Activated naive CD4-positive, alpha-beta T cell treated with anti-CD3 and anti-CD28 coated beads, Interleukin-2, amount 10 ng/mL, durations not matched to agents 7 days and 5 days (primary cell): ENCODE measurements at regions not wholly inside any gene's neighbourhood (a gene's known extent, or its start where the extent isn't known, plus 50 kb on each side); places are given as distances from the start of the nearest gene placed in this dataset.
"Not testable (repeated sequence)": the region's sequence is repeated elsewhere in the genome, so short reads cannot be mapped to it uniquely, and the experiment has no call there.

Experiments
- CTCF ChIA-PET: fragments of 350-600 bp; sonication (Branson Sonifier 250); formaldehyde crosslinking; loops from one replicate; lab custom pipeline; 2021; ENCODE audit warnings: antibody characterized with exemption; lab: Charles Lee
- DNase-seq: peaks from one replicate; pipeline ENCODE4 v3.0.0-alpha.2; 2020
- H3K27ac Mint-ChIP-seq: one replicate; pipeline ENCODE4 v1.8.0; 2021; ENCODE audit warnings: mild to moderate bottlenecking, moderate library complexity, mixed read lengths
- H3K27me3 Mint-ChIP-seq: one replicate; pipeline ENCODE4 v1.8.0; 2021; ENCODE audit warnings: mild to moderate bottlenecking, mixed read lengths
- H3K36me3 Mint-ChIP-seq: one replicate; pipeline ENCODE4 v1.8.0; 2021; ENCODE audit warnings: mixed read lengths
- H3K4me1 Mint-ChIP-seq: one replicate; pipeline ENCODE4 v1.8.0; 2021; ENCODE audit warnings: mixed read lengths
- H3K4me3 Mint-ChIP-seq: one replicate; pipeline ENCODE4 v1.8.0; 2021; ENCODE audit warnings: mild to moderate bottlenecking, moderate library complexity, mixed read lengths
- H3K9me3 Mint-ChIP-seq: one replicate; pipeline ENCODE4 v1.8.0; 2021; ENCODE audit warnings: mixed read lengths

DNA sequence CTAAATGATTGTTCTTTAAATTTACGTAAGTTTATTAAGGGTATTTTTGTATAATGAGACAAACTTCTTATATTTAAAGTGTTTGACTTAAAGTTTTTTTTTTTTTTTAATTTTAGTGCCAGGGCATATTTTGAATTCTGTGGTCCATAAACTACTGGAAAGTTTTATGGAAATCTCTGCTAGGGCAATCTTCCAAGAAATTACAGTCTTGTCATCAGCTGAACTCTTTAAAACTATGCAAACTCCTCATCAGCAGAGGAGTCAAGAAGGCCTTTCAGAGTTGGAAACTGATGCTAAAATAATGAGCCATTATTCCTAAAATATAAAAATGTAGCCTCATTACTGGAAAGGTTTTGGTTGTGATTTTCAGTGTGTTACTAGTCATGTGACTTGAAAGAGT, 1201.9 kb downstream of the BRINP3 start:
- no peak for DNase-seq
- no peak overlapping the region for H3K4me3 Mint-ChIP-seq
- H3K9me3 Mint-ChIP-seq, result peaks cover 8% of the 10 kb centered on the region
- no peaks in the 10 kb centered on the region for H3K4me1 Mint-ChIP-seq
- H3K27me3 Mint-ChIP-seq, result no peaks in the 10 kb centered on the region
- CTCF ChIA-PET, result no interaction called here
- H3K36me3 Mint-ChIP-seq, result no peaks in the 10 kb centered on the region
- no peak overlapping the region for H3K27ac Mint-ChIP-seq

DNA sequence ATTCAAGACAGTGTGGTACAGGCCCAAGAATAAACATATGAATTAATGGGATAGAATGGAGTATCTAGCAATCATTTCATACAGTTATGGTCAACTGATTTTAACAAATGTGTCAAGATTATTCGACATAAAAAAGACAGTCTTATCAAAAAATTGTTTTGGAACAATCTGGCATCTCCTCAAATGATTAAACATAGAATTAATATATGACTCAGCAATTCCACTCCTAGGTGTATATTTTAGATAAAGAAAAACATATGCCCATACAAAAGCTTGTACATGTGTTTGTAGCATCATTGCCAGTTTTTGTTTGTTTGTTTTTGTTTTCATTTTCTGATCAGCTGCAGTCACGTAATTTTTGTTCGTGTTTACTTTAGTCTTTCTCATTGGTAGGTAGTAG, 1188.3 kb downstream of the BRINP3 start:
- CTCF ChIA-PET, result no interaction called here
- H3K9me3 Mint-ChIP-seq, result peaks cover 7% of the 10 kb centered on the region
- H3K36me3 Mint-ChIP-seq, result no peaks in the 10 kb centered on the region
- DNase-seq, result no peak
- H3K4me3 Mint-ChIP-seq, result no peak overlapping the region
- H3K4me1 Mint-ChIP-seq, result no peaks in the 10 kb centered on the region
- no peaks in the 10 kb centered on the region for H3K27me3 Mint-ChIP-seq
- H3K27ac Mint-ChIP-seq, result no peak overlapping the region

DNA sequence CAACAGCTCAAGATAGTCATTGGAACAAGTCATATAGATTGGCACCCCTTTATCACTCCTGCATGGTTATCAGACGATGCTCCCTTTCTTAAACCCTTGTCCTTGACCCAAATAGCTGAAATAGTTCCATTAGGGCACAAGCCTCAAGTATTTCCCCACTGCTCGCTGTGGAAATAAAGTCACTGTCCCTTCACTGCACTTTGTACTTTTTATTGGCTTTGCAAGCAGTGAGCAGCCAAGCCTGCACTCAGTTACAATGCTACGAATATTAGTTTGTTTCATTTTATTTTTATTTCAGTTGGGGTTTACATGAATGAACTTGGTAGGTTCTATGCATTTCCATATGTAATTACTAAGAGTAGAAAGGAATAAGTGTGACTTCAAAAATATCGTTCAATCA, 1176.4 kb downstream of the BRINP3 start:
- Mint-ChIP-seq H3K27ac (no peak overlapping the region), H3K27me3 (no peaks in the 10 kb centered on the region), H3K36me3 (no peaks in the 10 kb centered on the region), H3K4me3 (no peak overlapping the region), H3K9me3 (peaks cover 15% of the 10 kb centered on the region), H3K4me1 (no peaks in the 10 kb centered on the region)
- CTCF ChIA-PET, result no interaction called here
- DNase-seq, result no peak

GRCh38 chr1:189305279-189305678, 1172.4 kb downstream of the BRINP3 start:
- H3K27me3 Mint-ChIP-seq, result no peaks in the 10 kb centered on the region
- CTCF ChIA-PET, result no interaction called here
- no peak overlapping the region for H3K4me3 Mint-ChIP-seq
- no peak overlapping the region for H3K27ac Mint-ChIP-seq
- H3K36me3 Mint-ChIP-seq, result no peaks in the 10 kb centered on the region
- peaks cover 5% of the 10 kb centered on the region for H3K9me3 Mint-ChIP-seq
- no peaks in the 10 kb centered on the region for H3K4me1 Mint-ChIP-seq
- DNase-seq, result no peak

- Mint-ChIP-seq H3K4me1 (no peaks in the 10 kb centered on the region), H3K27ac (no peak overlapping the region), H3K27me3 (no peaks in the 10 kb centered on the region), H3K36me3 (no peaks in the 10 kb centered on the region), H3K9me3 (no peaks in the 10 kb centered on the region), H3K4me3 (no peak overlapping the region)
- no peak for DNase-seq
- CTCF ChIA-PET, result no interaction called here
Observed at GRCh38 chr1:189311915-189312314, 1165.7 kb downstream of the BRINP3 start.

GRCh38 chr1:189312499-189312898, 1165.2 kb downstream of the BRINP3 start:
- Mint-ChIP-seq H3K4me1 (no peaks in the 10 kb centered on the region), H3K4me3 (no peak overlapping the region), H3K27ac (no peak overlapping the region), H3K9me3 (peaks cover 2% of the 10 kb centered on the region), H3K27me3 (no peaks in the 10 kb centered on the region), H3K36me3 (no peaks in the 10 kb centered on the region)
- CTCF ChIA-PET, result no interaction called here
- DNase-seq, result no peak

DNA sequence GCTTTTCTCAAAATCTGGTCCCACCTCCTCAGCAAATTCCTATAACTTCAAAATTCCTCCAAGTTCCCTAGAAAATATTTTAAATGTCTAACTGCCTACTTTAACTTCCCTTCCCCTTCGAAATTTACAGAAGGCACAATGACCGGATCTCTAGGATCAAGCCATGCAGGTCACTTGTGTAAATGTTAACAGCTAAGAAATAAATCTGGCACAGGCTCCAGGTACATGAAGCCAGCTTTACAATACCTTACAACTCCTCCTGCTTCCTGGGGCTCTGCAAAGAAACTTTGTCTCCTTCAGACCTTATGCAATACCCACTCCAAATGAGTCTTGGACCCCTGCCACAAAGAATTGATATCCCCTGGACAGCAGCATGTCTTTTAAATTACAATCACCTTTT, 1164.2 kb downstream of the BRINP3 start:
- H3K36me3 Mint-ChIP-seq, result no peaks in the 10 kb centered on the region
- no peaks in the 10 kb centered on the region for H3K27me3 Mint-ChIP-seq
- CTCF ChIA-PET, result no interaction called here
- H3K4me3 Mint-ChIP-seq, result no peak overlapping the region
- H3K4me1 Mint-ChIP-seq, result no peaks in the 10 kb centered on the region
- DNase-seq, result no peak
- H3K27ac Mint-ChIP-seq, result no peak overlapping the region
- H3K9me3 Mint-ChIP-seq, result peaks cover 2% of the 10 kb centered on the region

GRCh38 chr1:189315035-189315901, 1162.4 kb downstream of the BRINP3 start:
- Mint-ChIP-seq H3K27me3 (no peaks in the 10 kb centered on the region), H3K4me1 (no peaks in the 10 kb centered on the region), H3K9me3 (peaks cover 2% of the 10 kb centered on the region), H3K36me3 (no peaks in the 10 kb centered on the region), H3K4me3 (no peak overlapping the region), H3K27ac (no peak overlapping the region)
- CTCF ChIA-PET, result no interaction called here
- no peak for DNase-seq

- Mint-ChIP-seq H3K36me3 (no peaks in the 10 kb centered on the region), H3K27ac (no peak overlapping the region), H3K27me3 (no peaks in the 10 kb centered on the region), H3K4me1 (no peaks in the 10 kb centered on the region), H3K4me3 (no peak overlapping the region), H3K9me3 (no peaks in the 10 kb centered on the region)
- CTCF ChIA-PET, result no interaction called here
- DNase-seq, result no peak
Observed at GRCh38 chr1:189323091-189323490, 1154.6 kb downstream of the BRINP3 start.

- CTCF ChIA-PET, H3K36me3 Mint-ChIP-seq, H3K4me3 Mint-ChIP-seq, DNase-seq, H3K27me3 Mint-ChIP-seq, H3K27ac Mint-ChIP-seq, H3K4me1 Mint-ChIP-seq: not testable (repeated sequence)
- peaks cover 17% of the 10 kb centered on the region for H3K9me3 Mint-ChIP-seq
Observed at GRCh38 chr1:189331071-189331470, 1146.6 kb downstream of the BRINP3 start.

DNA sequence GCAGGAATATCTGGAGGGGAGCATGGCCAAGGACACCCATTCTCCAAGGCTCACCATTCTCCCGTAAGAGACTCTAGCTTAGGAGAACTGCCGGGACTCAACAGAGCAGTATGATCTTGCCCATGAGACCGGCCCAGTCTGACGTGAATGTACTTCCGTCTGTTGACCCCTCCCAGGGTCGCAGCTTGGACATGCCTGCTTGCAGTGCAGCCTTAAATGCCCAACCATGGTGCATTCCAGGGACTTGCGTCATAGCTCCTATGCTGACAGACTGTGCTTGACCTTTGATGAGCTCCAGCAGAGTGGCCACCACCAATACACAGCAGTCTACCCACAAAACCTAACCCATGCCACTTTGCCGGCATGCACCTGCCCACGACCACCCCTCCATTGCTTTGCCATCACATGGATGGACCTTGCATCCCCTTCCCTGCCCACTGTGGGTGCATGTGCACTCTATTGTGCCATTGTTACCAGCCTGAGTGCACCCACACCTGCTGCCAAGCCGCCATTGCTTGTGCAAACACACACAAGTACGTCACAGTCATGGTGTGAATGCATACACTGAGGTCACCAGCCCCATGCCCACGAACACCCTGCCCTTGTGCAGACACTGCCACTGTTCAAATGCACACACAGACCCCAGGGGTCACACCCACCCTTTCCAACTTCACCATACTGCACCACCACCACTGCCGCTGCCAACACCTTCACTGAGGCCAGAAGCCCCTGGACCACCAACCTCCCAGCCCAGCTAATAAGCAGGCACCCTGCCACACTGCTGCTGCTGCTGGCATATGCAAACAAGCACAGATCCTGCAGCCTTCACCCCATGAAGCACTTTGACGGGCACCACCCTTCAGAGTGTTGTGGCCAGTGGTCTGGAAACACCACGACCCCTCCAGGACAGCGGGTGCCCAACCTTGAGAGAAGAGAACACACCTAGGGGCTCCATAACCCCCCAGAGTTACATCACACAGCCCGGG, 1141.3 kb downstream of the BRINP3 start:
- CTCF ChIA-PET, result no interaction called here
- H3K27ac Mint-ChIP-seq, result no peak overlapping the region
- DNase-seq, result no peak
- peaks cover 13% of the 10 kb centered on the region for H3K9me3 Mint-ChIP-seq
- no peaks in the 10 kb centered on the region for H3K27me3 Mint-ChIP-seq
- H3K4me3 Mint-ChIP-seq, result no peak overlapping the region
- H3K36me3 Mint-ChIP-seq, result no peaks in the 10 kb centered on the region
- H3K4me1 Mint-ChIP-seq, result no peaks in the 10 kb centered on the region

DNA sequence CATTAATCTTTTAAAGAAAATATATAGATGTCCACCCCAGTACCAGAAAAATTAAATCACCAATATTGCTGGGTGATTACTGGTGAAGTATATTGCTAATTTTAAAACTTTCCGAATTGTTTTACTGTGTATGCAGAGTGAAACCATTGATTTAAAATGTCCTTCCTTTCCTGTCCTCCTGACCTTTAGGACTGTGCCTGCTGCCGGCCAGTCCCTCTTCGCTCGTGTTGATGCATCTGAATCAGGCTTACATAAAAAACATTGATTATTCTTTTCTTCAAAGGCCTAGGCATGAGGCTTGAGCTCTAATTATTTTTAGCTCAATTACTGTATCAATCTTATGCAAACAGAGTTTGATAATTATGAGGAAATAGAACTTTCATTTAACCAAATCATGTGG, 1128.1 kb downstream of the BRINP3 start:
- Mint-ChIP-seq H3K4me3 (no peak overlapping the region), H3K27ac (no peak overlapping the region), H3K9me3 (peaks cover 1% of the 10 kb centered on the region), H3K36me3 (no peaks in the 10 kb centered on the region), H3K27me3 (no peaks in the 10 kb centered on the region), H3K4me1 (no peaks in the 10 kb centered on the region)
- CTCF ChIA-PET, result no interaction called here
- DNase-seq, result no peak

DNA sequence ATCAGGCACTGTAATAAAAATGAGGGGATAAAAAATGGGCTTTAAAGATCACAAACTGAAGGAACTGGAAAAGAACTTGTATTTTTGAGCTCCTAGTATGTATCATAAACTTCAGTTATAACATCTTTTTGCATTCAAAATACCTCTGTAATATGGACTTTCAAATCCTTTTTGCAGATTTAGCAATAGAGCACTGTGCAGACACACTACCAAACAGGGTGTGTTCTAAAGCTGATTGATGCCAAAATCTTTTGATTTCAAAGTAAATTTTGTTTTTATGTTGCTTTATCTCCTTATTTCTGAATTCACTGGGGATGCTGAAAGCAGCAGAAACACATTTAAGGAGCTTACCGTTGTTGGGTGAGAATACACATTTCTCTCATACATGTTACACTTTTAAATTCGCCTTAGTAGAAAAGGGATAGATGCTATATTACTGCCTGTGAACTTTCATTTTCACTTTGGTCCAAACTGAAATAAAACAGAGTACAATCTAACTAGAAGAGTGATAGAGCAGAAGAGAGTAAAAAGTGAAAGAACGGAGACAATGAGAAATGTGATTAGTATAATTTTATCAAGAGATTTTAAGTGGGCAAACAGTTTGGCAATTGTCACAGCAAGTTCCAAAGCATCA, 1126.6 kb downstream of the BRINP3 start:
- no peak overlapping the region for H3K27ac Mint-ChIP-seq
- no peaks in the 10 kb centered on the region for H3K27me3 Mint-ChIP-seq
- H3K4me3 Mint-ChIP-seq, result no peak overlapping the region
- CTCF ChIA-PET, result interaction anchor here (0.9 kb wide), 1 partner anchor 1195 kb away, joined by 3 read pairs; no protein-coding TSS in a partner anchor
- DNase-seq, result no peak
- no peaks in the 10 kb centered on the region for H3K36me3 Mint-ChIP-seq
- H3K4me1 Mint-ChIP-seq, result no peaks in the 10 kb centered on the region
- peaks cover 1% of the 10 kb centered on the region for H3K9me3 Mint-ChIP-seq

DNA sequence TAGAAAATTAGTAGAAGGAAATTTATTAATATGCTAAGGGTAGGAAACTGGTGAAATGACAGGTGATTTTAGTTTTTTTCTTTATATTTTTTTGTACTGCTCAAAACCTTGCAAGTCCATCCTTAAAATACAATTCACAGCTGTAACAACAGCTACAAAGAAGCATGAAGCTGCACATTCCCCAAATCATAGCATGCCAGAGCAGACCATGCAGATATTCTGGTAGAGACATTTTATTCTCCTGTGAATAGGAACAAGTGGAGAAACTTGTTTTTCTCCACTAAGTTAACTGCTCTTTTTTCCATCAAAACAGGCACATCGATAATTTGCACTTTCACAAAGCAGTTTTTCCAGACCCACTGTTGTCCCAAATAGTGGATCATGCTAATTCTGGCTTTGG, 1125.7 kb downstream of the BRINP3 start:
- no peaks in the 10 kb centered on the region for H3K27me3 Mint-ChIP-seq
- no peaks in the 10 kb centered on the region for H3K4me1 Mint-ChIP-seq
- H3K36me3 Mint-ChIP-seq, result no peaks in the 10 kb centered on the region
- H3K27ac Mint-ChIP-seq, result no peak overlapping the region
- DNase-seq, result no peak
- H3K9me3 Mint-ChIP-seq, result peaks cover 1% of the 10 kb centered on the region
- CTCF ChIA-PET, result no interaction called here
- no peak overlapping the region for H3K4me3 Mint-ChIP-seq
